RWPE1 (cell line): ENCODE measurements at regions not wholly inside any gene's neighbourhood (a gene's known extent, or its start where the extent isn't known, plus 50 kb on each side); places are given as distances from the start of the nearest gene placed in this dataset.

Experiments used
- CTCF ChIA-PET: fragments of 350-600 bp; sonication (Branson Sonifier 250); formaldehyde crosslinking; extraction: SDS; loops from one replicate; lab custom pipeline; 2021; lab: Yijun Ruan, JAX
- POLR2A ChIA-PET: fragments of 400-600 bp; formaldehyde crosslinking; extraction: SDS; loops from one replicate; lab custom pipeline; 2020; ENCODE audit warnings: antibody characterized with exemption; ENCODE audit not compliant: low non-redundant PET; lab: Yijun Ruan, JAX
- DNase-seq: peaks from one replicate; pipeline ENCODE4 v3.0.0; 2012; ENCODE audit warnings: low spot score
- H3K27ac ChIP-seq: fragments of 450-650 bp; 2 replicates; pipeline ENCODE4 v1.5.1; 2017
- TF ChIP-seq, protein P1 (sequence below): fragments of 450-650 bp; conservative IDR thresholded peaks from 2 replicates; pipeline ENCODE4 v1.5.1; 2017; ENCODE audit warnings: low read depth, mild to moderate bottlenecking

DNA sequence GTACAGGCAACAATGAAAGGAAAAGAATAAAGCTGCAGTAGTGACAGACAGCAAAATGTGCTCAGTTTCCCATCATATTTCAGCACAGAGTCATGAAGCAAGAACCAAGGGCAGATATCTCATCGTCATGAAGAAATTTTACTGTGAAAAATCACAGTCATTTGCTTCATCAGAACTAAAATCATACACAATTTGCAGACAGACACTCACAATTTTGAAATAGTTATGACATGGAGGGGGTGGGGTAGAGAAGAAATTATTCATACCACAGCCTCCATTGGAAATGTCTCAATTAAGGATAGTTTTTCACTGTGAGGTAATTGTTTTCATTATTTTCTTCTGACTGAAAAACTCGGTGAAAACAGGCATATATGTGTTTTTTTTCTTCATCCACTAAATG, 78.8 kb upstream of the CNTN3 start:
- CTCF ChIA-PET, result no interaction called here
- POLR2A ChIA-PET, result no interaction called here
- TF ChIP-seq, protein P1, sequence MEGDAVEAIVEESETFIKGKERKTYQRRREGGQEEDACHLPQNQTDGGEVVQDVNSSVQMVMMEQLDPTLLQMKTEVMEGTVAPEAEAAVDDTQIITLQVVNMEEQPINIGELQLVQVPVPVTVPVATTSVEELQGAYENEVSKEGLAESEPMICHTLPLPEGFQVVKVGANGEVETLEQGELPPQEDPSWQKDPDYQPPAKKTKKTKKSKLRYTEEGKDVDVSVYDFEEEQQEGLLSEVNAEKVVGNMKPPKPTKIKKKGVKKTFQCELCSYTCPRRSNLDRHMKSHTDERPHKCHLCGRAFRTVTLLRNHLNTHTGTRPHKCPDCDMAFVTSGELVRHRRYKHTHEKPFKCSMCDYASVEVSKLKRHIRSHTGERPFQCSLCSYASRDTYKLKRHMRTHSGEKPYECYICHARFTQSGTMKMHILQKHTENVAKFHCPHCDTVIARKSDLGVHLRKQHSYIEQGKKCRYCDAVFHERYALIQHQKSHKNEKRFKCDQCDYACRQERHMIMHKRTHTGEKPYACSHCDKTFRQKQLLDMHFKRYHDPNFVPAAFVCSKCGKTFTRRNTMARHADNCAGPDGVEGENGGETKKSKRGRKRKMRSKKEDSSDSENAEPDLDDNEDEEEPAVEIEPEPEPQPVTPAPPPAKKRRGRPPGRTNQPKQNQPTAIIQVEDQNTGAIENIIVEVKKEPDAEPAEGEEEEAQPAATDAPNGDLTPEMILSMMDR, result no peak
- no peak for DNase-seq
- no peak overlapping the region for H3K27ac ChIP-seq

DNA sequence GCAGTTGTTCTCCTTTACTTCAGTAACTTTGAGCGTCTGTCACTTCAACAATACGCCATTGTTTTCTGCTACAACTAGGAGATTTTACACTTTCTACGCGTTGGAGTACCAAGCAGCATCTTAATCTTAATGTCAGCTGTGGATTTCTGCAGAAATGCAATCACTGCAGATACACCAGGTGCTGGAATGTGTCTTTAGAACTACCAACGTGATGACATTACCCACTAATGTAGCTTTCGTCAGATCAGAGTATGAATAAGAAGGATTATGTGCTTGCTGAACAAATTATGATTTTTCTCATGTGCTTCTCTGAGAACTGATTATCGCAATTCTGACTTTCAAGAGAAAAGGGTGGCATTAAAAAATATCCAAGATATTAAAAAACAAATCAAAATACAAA, 77.5 kb upstream of the CNTN3 start:
- ChIA-PET POLR2A (no interaction called here), CTCF (no interaction called here)
- TF ChIP-seq, protein P1, result no peak
- no peak overlapping the region for H3K27ac ChIP-seq
- no peak for DNase-seq

DNA sequence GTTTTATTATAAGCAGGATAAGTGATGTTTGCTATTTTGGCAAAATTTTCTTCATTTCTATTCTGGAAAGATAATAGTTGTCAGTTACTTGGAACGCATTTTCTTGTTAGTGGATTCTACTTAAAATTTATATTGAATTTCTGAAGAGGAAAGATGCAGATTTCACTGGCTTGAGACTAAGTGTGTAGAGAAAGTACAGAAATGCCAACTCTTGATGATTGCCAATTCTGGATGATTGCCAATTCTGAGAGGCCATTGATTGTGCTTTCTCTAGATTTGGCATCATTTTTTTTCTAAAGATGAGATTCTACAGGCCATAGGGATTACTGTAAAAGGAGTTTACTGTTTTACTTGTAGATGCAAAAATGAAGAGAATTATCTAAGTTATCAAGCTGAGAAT, 58.9 kb upstream of the CNTN3 start:
- ChIA-PET POLR2A (no interaction called here), CTCF (no interaction called here)
- no peak overlapping the region for H3K27ac ChIP-seq
- no peak for DNase-seq
- TF ChIP-seq, protein P1, result no peak

DNA sequence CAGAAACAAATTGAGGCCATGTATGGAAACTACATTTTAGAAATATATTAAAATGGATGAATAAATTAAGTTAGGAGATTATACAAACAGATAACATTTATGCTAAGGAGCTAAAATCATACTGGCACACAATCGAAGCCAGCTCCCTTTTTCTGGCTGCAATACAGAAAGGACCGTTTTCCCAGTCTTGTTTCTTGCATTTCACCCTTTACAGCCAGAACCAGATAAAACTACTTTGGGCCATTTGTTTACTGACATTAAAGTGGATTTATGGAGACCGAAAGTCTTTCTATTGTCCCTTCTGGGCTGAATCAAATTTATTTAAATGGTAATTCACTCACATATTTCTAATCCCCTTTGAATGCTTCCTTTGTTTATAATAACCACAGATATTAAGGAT, 50.1 kb upstream of the CNTN3 start:
- ChIA-PET CTCF (no interaction called here), POLR2A (no interaction called here)
- TF ChIP-seq, protein P1, result no peak
- no peak overlapping the region for H3K27ac ChIP-seq
- no peak for DNase-seq
